HepG2 (cell line): ENCODE measurements at regions not wholly inside any gene's neighbourhood (a gene's known extent, or its start where the extent isn't known, plus 50 kb on each side); places are given as distances from the start of the nearest gene placed in this dataset.
A peak's percentile ranks its signal among the peaks of the same experiment; 100 is the strongest.

Experiments
- ATAC-seq: fragments of 200-7000 bp; cut with Tn5 transposase; 3 replicates; pipeline ENCODE4 v1.9.1; 2020; ENCODE audit warnings: mild to moderate bottlenecking, moderate library complexity
- BruUV-seq: library from RNA; stranded (reverse); fragments of 400-500 nt; replicated peaks from 2 replicates; lab custom pipeline; 2021; lab: Mats Ljungman, UMichigan
- CTCF ChIA-PET: fragments of 300-600 bp; formaldehyde crosslinking; extraction: SDS; loops from one replicate; lab custom pipeline; 2021; ENCODE audit warnings: low total read pairs, inconsistent platforms, low intra/inter-chr PET ratio; lab: Yijun Ruan, JAX
- POLR2A ChIA-PET: fragments of 350-600 bp; sonication (Branson Sonifier 250); formaldehyde crosslinking; loops from one replicate; lab custom pipeline; 2020; ENCODE audit warnings: antibody characterized with exemption, inconsistent platforms; lab: Yijun Ruan, JAX
- DNase-seq: peaks from one replicate; pipeline ENCODE4 v3.0.0-alpha.2; 2015; ENCODE audit warnings: low spot score
- FAIRE-seq: peaks from 3 replicates; lab custom pipeline; 2011; peaks lifted over from hg19 to GRCh38; lab: Jason Lieb, UNC
- H2AFZ ChIP-seq: one replicate; pipeline ENCODE4 v1.6.1; 2011; ENCODE audit warnings: low read length, inconsistent platforms
- H3K27ac ChIP-seq: fragments of 300-600 bp; 3 replicates; pipeline ENCODE4 v1.8.0; 2011; ENCODE audit warnings: mixed run types, mild to moderate bottlenecking, mixed read lengths, low read length, inconsistent platforms; ENCODE audit not compliant: insufficient read depth; ENCODE audit errors: extremely low read length
- H3K27me3 ChIP-seq, 2 experiments: fragments of 200-600 bp in 1 of 2; 2 replicates in 1 of 2; 3 replicates in 1 of 2; pipeline versions ENCODE4 v1.6.0 to v1.8.0; 2011; ENCODE audit warnings: low read length in 2 of 2, mild to moderate bottlenecking in 2 of 2, moderate library complexity in 2 of 2, inconsistent platforms in 1 of 2; ENCODE audit not compliant: insufficient read depth in 2 of 2, control insufficient read depth in 1 of 2
- H3K36me3 ChIP-seq, 2 experiments: fragments of 200-600 bp in 1 of 2; replicated peaks in 1 of 2; 2 replicates in 1 of 2; 3 replicates in 1 of 2; pipeline versions ENCODE4 v1.5.1 to v1.8.0; 2011; ENCODE audit warnings: low read length in 2 of 2, inconsistent platforms in 1 of 2; ENCODE audit not compliant: insufficient read depth in 2 of 2, control insufficient read depth in 1 of 2
- H3K4me1 ChIP-seq: 2 replicates; pipeline ENCODE4 v1.5.1; 2012; ENCODE audit warnings: low read length, inconsistent platforms; ENCODE audit not compliant: insufficient read depth
- H3K4me2 ChIP-seq: 2 replicates; pipeline ENCODE4 v1.6.0; 2011; ENCODE audit warnings: low read depth, low read length, inconsistent platforms
- H3K4me3 ChIP-seq, 3 experiments: fragments of 200-600 bp in 1 of 3; sonication (generic), shearing (Covaris generic) in 1 of 3; replicated peaks in 1 of 3; 2 replicates each; pipeline ENCODE4 v1.5.1; 2011 to 2016; ENCODE audit warnings: low read length in 3 of 3, inconsistent platforms in 2 of 3, low read depth in 2 of 3, mild to moderate bottlenecking in 2 of 3, control low read depth in 1 of 3, mixed read lengths in 1 of 3; ENCODE audit not compliant: insufficient read depth in 1 of 3
- H3K79me2 ChIP-seq: one replicate; pipeline ENCODE4 v1.6.1; 2011; ENCODE audit warnings: low read length, inconsistent platforms; ENCODE audit not compliant: insufficient read depth
- H3K9ac ChIP-seq: 2 replicates; pipeline ENCODE4 v1.6.0; 2011; ENCODE audit warnings: mild to moderate bottlenecking, low read depth, low read length, inconsistent platforms; ENCODE audit not compliant: insufficient read depth
- H3K9me3 ChIP-seq: 2 replicates; pipeline ENCODE4 v1.5.1; 2012; ENCODE audit warnings: mild to moderate bottlenecking, low read length
- H4K20me1 ChIP-seq: 2 replicates; pipeline ENCODE4 v1.6.0; 2011; ENCODE audit warnings: inconsistent platforms, mild to moderate bottlenecking, low read length, moderate library complexity; ENCODE audit not compliant: insufficient read depth
- FOXA1 ChIP-seq, 2 experiments: fragments of 450-650 bp in 1 of 2; sonication (generic) in 1 of 2; formaldehyde crosslinking in 1 of 2; IDR thresholded peaks; 2 replicates each; pipeline versions ENCODE4 v1.4.0 to v1.6.1; 2016 to 2020; ENCODE audit warnings: missing genetic modification reagents in 1 of 2
- FOXK2 ChIP-seq: fragments of 450-650 bp; IDR thresholded peaks from 2 replicates; pipeline ENCODE4 v1.6.1; 2016
- FOXP1 ChIP-seq, 2 experiments: fragments of 450-650 bp in 1 of 2; IDR thresholded peaks; 2 replicates each; pipeline ENCODE4 v1.6.1; 2017 to 2018; ENCODE audit warnings: antibody characterized with exemption in 1 of 2
- FUBP1 ChIP-seq: sonication (generic); formaldehyde crosslinking; IDR thresholded peaks from 2 replicates; pipeline ENCODE4 v1.5.1; 2020; ENCODE audit warnings: missing genetic modification reagents, mild to moderate bottlenecking, borderline replicate concordance
- HNF1B ChIP-seq: sonication (generic); formaldehyde crosslinking; IDR thresholded peaks from 2 replicates; pipeline ENCODE4 v1.5.1; 2020; ENCODE audit warnings: mild to moderate bottlenecking, moderate library complexity, missing genetic modification reagents
- HOXA3 ChIP-seq: sonication (generic); formaldehyde crosslinking; IDR thresholded peaks from 2 replicates; pipeline ENCODE4 v1.5.0; 2020; ENCODE audit warnings: missing genetic modification reagents
- MTA3 ChIP-seq: sonication (generic); formaldehyde crosslinking; IDR thresholded peaks from 2 replicates; pipeline ENCODE4 v1.4.0; 2020; ENCODE audit warnings: missing genetic modification reagents
- ZBTB40 ChIP-seq, 2 experiments: fragments of 450-650 bp in 1 of 2; sonication (generic) in 1 of 2; formaldehyde crosslinking in 1 of 2; IDR thresholded peaks; 2 replicates each; pipeline versions ENCODE4 v1.6.1 to v1.8.0; 2016 to 2022; ENCODE audit warnings: antibody characterized with exemption in 1 of 2, mild to moderate bottlenecking in 1 of 2, missing genetic modification reagents in 1 of 2
- ZFAT ChIP-seq: sonication (generic); formaldehyde crosslinking; conservative IDR thresholded peaks from 2 replicates; pipeline ENCODE4 v1.8.1; 2023; ENCODE audit warnings: missing genetic modification reagents, inconsistent platforms
- ZSCAN29 ChIP-seq: sonication (generic); formaldehyde crosslinking; conservative IDR thresholded peaks from 2 replicates; pipeline ENCODE4 v1.4.0; 2020; ENCODE audit warnings: mild to moderate bottlenecking, missing genetic modification reagents
- WGBS: methylation state at CpG from one replicate; pipeline ENCODE4 v1.1.6; 2017; ENCODE audit warnings: low lambda C conversion rate; 5-methylcytosine and 5-hydroxymethylcytosine counted together
- in situ Hi-C: cut with HindIII; loops from 2 replicates; pipeline ENCODE4 v1.10.0; 2017; ENCODE audit warnings: low pct_unique_long_range_greater_than_20kb; ENCODE audit not compliant: extremely low pct_ligation_motif_present
- intact Hi-C: fragments of 100-400 bp; cut with micrococcal nuclease; formaldehyde crosslinking; loops from one replicate; pipeline ENCODE4 v1.10.0; 2022; ENCODE audit not compliant: unreplicated experiment

- TF ChIP-seq HNF1B (CRISPR knock-in tag) (0 out of 2 replicates have a peak, but pooled peaks have one; percentile 32), MTA3 (CRISPR knock-in tag) (no peak), FUBP1 (CRISPR knock-in tag) (no peak), ZFAT (CRISPR knock-in tag) (no peak)
These were observed 67.7 kb upstream of the BCO1 start (continued) for GRCh38 chr16:81170824-81171223.

GRCh38 chr16:81168406-81168805 is 70.1 kb upstream of the BCO1 start:
- Histone ChIP-seq H3K79me2 (no peaks in the 10 kb centered on the region), H2AFZ (no peak overlapping the region), H3K4me2 (no peak overlapping the region), H3K9me3 (no peaks in the 10 kb centered on the region), H3K27me3 (peaks cover 4 to 19% of the 10 kb centered on the region in 2 experiments; a peak in 2 of 5 replicates), H3K36me3 (no peaks in the 10 kb centered on the region), H3K9ac (no peak overlapping the region), H3K27ac (no peak overlapping the region), H3K4me3 (no peak overlapping the region), H4K20me1 (no peaks in the 10 kb centered on the region), H3K4me1 (no peaks in the 10 kb centered on the region)
- FAIRE-seq (no peak), DNase-seq (no peak), ATAC-seq (no peak)
- ChIA-PET POLR2A (no interaction called here), CTCF (no interaction called here)
- in situ Hi-C loops = no loop called here
- 0% methylated on average over 1 of the region's 1 CpG for WGBS
- intact Hi-C loops = no loop called here
- BruUV-seq = no TSS peak
- peak; percentile 40; the same call in 1 of the 2 replicates for TF ChIP-seq FOXP1 (IDR thresholded peaks at IDR 0.05)
- no peak for TF ChIP-seq FOXP1 (CRISPR knock-in tag; IDR thresholded peaks at IDR 0.05)
- TF ChIP-seq ZSCAN29 = no peak
- peak; percentile 49; the same call in 1 of the 2 replicates for TF ChIP-seq FOXA1 (IDR thresholded peaks at IDR 0.05)
- TF ChIP-seq FOXA1 (CRISPR knock-in tag; IDR thresholded peaks at IDR 0.05) = no peak
- TF ChIP-seq ZBTB40 (IDR thresholded peaks at IDR 0.05) = 0 out of 2 replicates have a peak, but pooled peaks have one; percentile 18
- no peak for TF ChIP-seq ZBTB40 (CRISPR knock-in tag; IDR thresholded peaks at IDR 0.05)
- peak; percentile 23; the same call in 1 of the 2 replicates for TF ChIP-seq FOXK2
- no peak for TF ChIP-seq HOXA3 (CRISPR knock-in tag)
